Spleen (tissue), 11 donors: ENCODE measurements at regions not wholly inside any gene's neighbourhood (a gene's known extent, or its start where the extent isn't known, plus 50 kb on each side); places are given as distances from the start of the nearest gene placed in this dataset.

Source experiments
- DNase-seq: peaks from one replicate; pipeline ENCODE4 v3.0.0-alpha.2; 2020
- H3K27ac ChIP-seq, 8 donors: fragments of 200-600 bp; sonication (generic) in 7 of 8; 1 replicate in 4 of 8; 2 replicates in 4 of 8; pipeline versions ENCODE4 v1.5.0 to v1.8.0; 2016 to 2021; ENCODE audit warnings: inconsistent platforms in 4 of 8, mild to moderate bottlenecking in 4 of 8, moderate library complexity in 1 of 8
- H3K27me3 ChIP-seq, 7 donors: fragments of 200-600 bp; sonication (generic) in 6 of 7; replicated peaks in 1 of 7; 1 replicate in 4 of 7; 2 replicates in 3 of 7; pipeline versions ENCODE4 v1.5.0 to v1.8.0; 2016 to 2021; ENCODE audit warnings: inconsistent platforms in 3 of 7, mild to moderate bottlenecking in 1 of 7
- H3K36me3 ChIP-seq, 6 donors: fragments of 200-600 bp; sonication (generic) in 5 of 6; 1 replicate in 4 of 6; 2 replicates in 2 of 6; pipeline versions ENCODE4 v1.5.0 to v1.8.0; 2016 to 2021; ENCODE audit warnings: inconsistent platforms in 2 of 6
- H3K4me1 ChIP-seq, 6 donors: fragments of 200-600 bp; sonication (generic) in 5 of 6; 1 replicate in 3 of 6; 2 replicates in 3 of 6; pipeline versions ENCODE4 v1.5.0 to v1.8.0; 2016 to 2021; ENCODE audit warnings: inconsistent platforms in 3 of 6
- H3K4me3 ChIP-seq, 8 donors: fragments of 200-600 bp; sonication (generic) in 7 of 8; 1 replicate in 4 of 8; 2 replicates in 4 of 8; pipeline versions ENCODE4 v1.5.0 to v1.8.0; 2016 to 2021; ENCODE audit warnings: inconsistent platforms in 4 of 8, mild to moderate bottlenecking in 4 of 8, moderate library complexity in 2 of 8
- H3K9me3 ChIP-seq, 8 donors: fragments of 200-600 bp; sonication (generic) in 7 of 8; 1 replicate in 4 of 8; 2 replicates in 4 of 8; pipeline versions ENCODE4 v1.5.0 to v1.8.0; 2016 to 2021; ENCODE audit warnings: inconsistent platforms in 4 of 8
- CTCF ChIP-seq, 11 experiments: fragments of 200-600 bp in 7 of 11; fragments of 450-650 bp in 4 of 11; sonication (generic) in 4 of 11; IDR thresholded peaks in 8 of 11; conservative IDR thresholded peaks in 3 of 11; 1 replicate in 7 of 11; 2 replicates in 4 of 11; pipeline versions ENCODE4 v1.4.0 to v1.8.0; 2016 to 2021; ENCODE audit warnings: antibody characterized with exemption in 11 of 11, inconsistent platforms in 4 of 11, mild to moderate bottlenecking in 1 of 11
- POLR2A ChIP-seq, 3 donors: fragments of 450-650 bp; IDR thresholded peaks; one replicate each; pipeline ENCODE4 v1.5.1; 2017; ENCODE audit warnings: antibody characterized with exemption in 3 of 3, mild to moderate bottlenecking in 1 of 3
- POLR2AphosphoS5 ChIP-seq, 3 donors: sonication (generic); formaldehyde crosslinking; IDR thresholded peaks; one replicate each; pipeline ENCODE4 v1.5.1; 2017; ENCODE audit warnings: antibody characterized with exemption in 3 of 3
- WGBS, 5 donors: extraction: QIAGEN DNeasy Blood & Tissue Kit in 3 of 5; methylation state at CpG; one replicate each; pipeline versions ENCODE4 v1.1.5 to v1.1.7; 2013 to 2018; 5-methylcytosine and 5-hydroxymethylcytosine counted together
- intact Hi-C: fragments of 100-400 bp; cut with DNase I; formaldehyde crosslinking; loops from one replicate; pipeline ENCODE4 v1.15.0; 2023; ENCODE audit warnings: low total_unique reads
- donor health status: healthy with polysubstance abuse.
- donor health status: DM: no; HTN: no; CAD: no; lungs with moderate emphysema.
- donor health status: DM: no; HTN: no; CAD: no.
- donor health status: Bipolar disorder and iron deficiency.
- donor health status: healthy.
- donor health status: DM: no; HTN: no; CAD: no.
- donor health status: DM: yes; HTN: yes; CAD: no.

- Histone ChIP-seq H3K36me3 (no peaks in the 10 kb centered on the region), H3K4me3 (peak overlapping the region in 1 of 8 donors; percentile 43), H3K27ac (no peak overlapping the region), H3K4me1 (no peaks in the 10 kb centered on the region), H3K27me3 (no peaks in the 10 kb centered on the region), H3K9me3 (peaks cover 0 to 7% (median 0%) of the 10 kb centered on the region in 8 donors)
- no peak for TF ChIP-seq CTCF (IDR thresholded peaks at IDR 0.05 in 8 of 11, conservative IDR thresholded peaks at IDR 0.05 in 3 of 11)
- TF ChIP-seq POLR2A (IDR thresholded peaks at IDR 0.05): no peak
- no peak for TF ChIP-seq POLR2AphosphoS5 (IDR thresholded peaks at IDR 0.05)
- DNase-seq: no peak
- 79 to 86% (median 82%) methylated on average over 6 of the region's 6 CpGs for whole genome bisulfite sequencing, 5 donors
- intact Hi-C loops: no loop called here
Measured at GRCh38 chr20:9889270-9889981, 50.5 kb upstream of the PAK5 start.
